Mucosa of descending colon (tissue), 3 donors: ENCODE measurements at regions not wholly inside any gene's neighbourhood (a gene's known extent, or its start where the extent isn't known, plus 50 kb on each side); places are given as distances from the start of the nearest gene placed in this dataset.

Experiments used
- ATAC-seq: fragments of 200-7000 bp; cut with Tn5 transposase; one replicate; pipeline ENCODE4 v1.9.1; 2020; ENCODE audit warnings: mild to moderate bottlenecking, moderate library complexity
- DNase-seq, 3 donors: peaks; one replicate each; pipeline ENCODE4 v3.0.0-alpha.2; 2020
- H3K36me3 ChIP-seq: fragments of 200-600 bp; one replicate; pipeline ENCODE4 v1.8.0; 2021; ENCODE audit warnings: low read depth, mild to moderate bottlenecking
- H3K4me1 ChIP-seq: fragments of 200-600 bp; one replicate; pipeline ENCODE4 v1.8.0; 2021; ENCODE audit warnings: low read depth, mild to moderate bottlenecking
- H3K4me3 ChIP-seq: fragments of 200-600 bp; one replicate; pipeline ENCODE4 v1.8.0; 2021; ENCODE audit warnings: mild to moderate bottlenecking
- H3K9me3 ChIP-seq: fragments of 200-600 bp; one replicate; pipeline ENCODE4 v1.8.0; 2021; ENCODE audit warnings: mild to moderate bottlenecking
- CTCF ChIP-seq: fragments of 200-600 bp; IDR thresholded peaks from one replicate; pipeline ENCODE4 v1.8.0; 2022; ENCODE audit warnings: antibody characterized with exemption, mild to moderate bottlenecking
- intact Hi-C, 2 donors: fragments of 100-400 bp; cut with DNase I in 1 of 2; cut with micrococcal nuclease in 1 of 2; formaldehyde crosslinking; loops; one replicate each; pipeline versions ENCODE4 v1.11.0 to v1.11.1; 2022; cut with DNase I, micrococcal nuclease
- donor health status: DM: no; HTN: no; CAD: no; lungs with moderate emphysema.
- donor health status: DM: no; HTN: no; CAD: no.
- donor health status: DM: no; HTN: yes; CAD: no.

- H3K4me3 ChIP-seq: no peak overlapping the region
- no peaks in the 10 kb centered on the region for H3K4me1 ChIP-seq
- H3K36me3 ChIP-seq: no peaks in the 10 kb centered on the region
- no peak for DNase-seq
- intact Hi-C loops: no loop called here
- no peaks in the 10 kb centered on the region for H3K9me3 ChIP-seq
- no peak for ATAC-seq
- TF ChIP-seq CTCF: no peak
These were observed 97.9 kb downstream of the SOD2 start for GRCh38 chr6:159595173-159595572.

- intact Hi-C loops: no loop called here
- ATAC-seq: no peak
- TF ChIP-seq CTCF: no peak
These were observed 98.3 kb downstream of the SOD2 start for GRCh38 chr6:159594750-159595117.

GRCh38 chr6:159594106-159594749, 98.8 kb downstream of the SOD2 start:
- no peaks in the 10 kb centered on the region for H3K4me1 ChIP-seq

More at GRCh38 chr6:159594750-159595117, 98.3 kb downstream of the SOD2 start:
- Histone ChIP-seq H3K9me3 (no peaks in the 10 kb centered on the region), H3K4me1 (no peaks in the 10 kb centered on the region), H3K36me3 (no peaks in the 10 kb centered on the region), H3K4me3 (no peak overlapping the region)
- no peak for DNase-seq

GRCh38 chr6:159590835-159591234, 102.2 kb downstream of the SOD2 start:
- intact Hi-C loops: no loop called here
- no peaks in the 10 kb centered on the region for H3K4me1 ChIP-seq
- no peak for TF ChIP-seq CTCF
- DNase-seq (no peak), ATAC-seq (no peak)
- no peaks in the 10 kb centered on the region for H3K9me3 ChIP-seq
- H3K4me3 ChIP-seq: no peak overlapping the region
- H3K36me3 ChIP-seq: no peaks in the 10 kb centered on the region

More at GRCh38 chr6:159594106-159594749, 98.8 kb downstream of the SOD2 start:
- ATAC-seq: no peak
- Histone ChIP-seq H3K4me3 (no peak overlapping the region), H3K9me3 (no peaks in the 10 kb centered on the region), H3K36me3 (no peaks in the 10 kb centered on the region)
- no peak for DNase-seq
- TF ChIP-seq CTCF: no peak
- intact Hi-C loops: no loop called here

GRCh38 chr6:159586684-159587083, 106.4 kb downstream of the SOD2 start:
- Histone ChIP-seq H3K36me3 (no peaks in the 10 kb centered on the region), H3K4me1 (no peaks in the 10 kb centered on the region), H3K4me3 (no peak overlapping the region), H3K9me3 (no peaks in the 10 kb centered on the region)
- no peak for TF ChIP-seq CTCF
- intact Hi-C loops: no loop called here
- DNase-seq (no peak), ATAC-seq (no peak)

- ATAC-seq: no peak
- intact Hi-C loops: no loop called here
These were observed 110.3 kb downstream of the SOD2 start for GRCh38 chr6:159582736-159583135.

More at GRCh38 chr6:159582736-159583135, 110.3 kb downstream of the SOD2 start:
- TF ChIP-seq CTCF: no peak
- DNase-seq: no peak
- Histone ChIP-seq H3K36me3 (no peaks in the 10 kb centered on the region), H3K9me3 (no peaks in the 10 kb centered on the region), H3K4me3 (no peak overlapping the region), H3K4me1 (no peaks in the 10 kb centered on the region)
